ENCODE measurements at regions not wholly inside any gene's neighbourhood (a gene's known extent, or its start where the extent isn't known, plus 50 kb on each side); places are given as distances from the start of the nearest gene placed in this dataset.

- TF ChIP-seq GATA3 (IDR thresholded peaks at IDR 0.05; ENCODE audit: low read depth, low read length) (no peak), GATA2 (IDR thresholded peaks at IDR 0.05; ENCODE audit: low read depth, low read length) (no peak)
These were observed 65.1 kb upstream of the CDH9 start for GRCh38 chr5:27103486-27103885.
